ENCODE measurements at regions not wholly inside any gene's neighbourhood (a gene's known extent, or its start where the extent isn't known, plus 50 kb on each side); places are given as distances from the start of the nearest gene placed in this dataset.

GRCh38 chr20:59385038-59385437 is 84.6 kb downstream of the EDN3 start:
- no peak for TF ChIP-seq CTCF (IDR thresholded peaks at IDR 0.05)
- TF ChIP-seq POLR2A (IDR thresholded peaks at IDR 0.05) = no peak
- TF ChIP-seq POLR2AphosphoS5 (IDR thresholded peaks at IDR 0.05; ENCODE audit: insufficient read depth in 1 of 2, low read depth in 1 of 2) = no peak

Measured in vagina (tissue), 2 donors.